Iris pigment epithelial cell (primary cell): ENCODE measurements at regions not wholly inside any gene's neighbourhood (a gene's known extent, or its start where the extent isn't known, plus 50 kb on each side); places are given as distances from the start of the nearest gene placed in this dataset.
"Not testable (repeated sequence)": the region's sequence is repeated elsewhere in the genome, so short reads cannot be mapped to it uniquely, and the experiment has no call there.

Experiments used
- DNase-seq: peaks from one replicate; pipeline ENCODE4 v3.0.0-alpha.2; 2011; ENCODE audit warnings: low read depth

- peak; percentile 15 for DNase-seq
Measured at GRCh38 chr17:51435641-51436091, 175.3 kb downstream of the UTP18 start.

- no peak for DNase-seq
Measured at GRCh38 chr17:51439395-51440229, 179.3 kb downstream of the UTP18 start.

DNA sequence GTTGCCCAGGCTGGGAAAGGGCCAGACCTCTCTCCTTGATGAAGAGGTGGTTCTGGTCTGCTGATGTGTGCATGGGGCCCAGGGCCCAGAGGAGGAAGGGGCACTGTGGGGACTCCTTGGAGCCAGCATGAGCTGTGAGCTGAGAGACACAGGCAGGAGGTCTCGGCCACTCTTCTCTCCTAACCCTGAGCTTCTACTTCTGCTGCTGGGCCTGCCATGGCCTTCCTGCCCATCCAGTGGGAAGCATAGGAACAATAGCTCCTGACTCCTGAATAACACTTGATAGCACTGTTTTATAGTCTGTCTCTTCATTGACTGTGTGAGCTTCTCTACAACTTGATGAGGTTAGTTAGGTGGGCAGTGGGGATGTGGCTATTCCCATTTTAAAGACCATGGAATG lies 181.1 kb downstream of the UTP18 start:
- no peak for DNase-seq

DNA sequence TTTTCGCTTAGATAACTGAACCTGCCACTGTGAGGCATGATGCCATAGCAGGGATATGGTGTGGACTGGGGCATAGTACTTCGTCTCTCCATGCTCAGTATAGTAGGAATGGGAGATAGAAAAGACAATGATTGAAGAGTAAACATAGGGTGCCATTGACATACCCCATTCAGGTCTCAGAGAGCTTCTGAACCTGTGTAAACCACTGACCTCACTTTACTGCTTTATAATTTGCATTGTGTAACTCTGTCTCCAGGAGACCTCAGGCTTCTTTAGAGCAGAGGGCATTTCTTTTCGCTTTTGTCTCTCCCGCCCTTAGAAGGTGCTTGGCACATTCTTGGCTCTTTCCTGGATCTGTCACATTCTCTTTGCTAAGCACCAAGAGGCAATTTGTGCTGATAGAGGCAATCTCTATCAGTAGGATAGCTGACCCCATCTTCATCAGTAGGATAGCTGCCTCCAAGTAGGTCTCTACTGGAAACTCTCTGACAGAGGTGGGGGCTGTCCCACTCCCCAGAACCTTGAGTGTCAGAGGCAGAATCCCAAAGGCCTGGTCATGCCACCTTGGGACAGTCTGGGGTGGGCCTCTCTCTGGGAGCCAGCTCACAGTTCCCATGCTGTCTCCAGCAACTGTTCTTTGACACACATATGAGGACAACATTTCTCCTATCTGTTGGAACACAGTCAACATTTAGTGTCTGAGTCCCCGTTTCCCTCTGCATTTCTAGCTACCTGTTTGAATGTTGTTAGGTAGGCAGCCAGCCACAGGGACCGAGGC lies 181.9 kb downstream of the UTP18 start:
- DNase-seq: no peak

DNA sequence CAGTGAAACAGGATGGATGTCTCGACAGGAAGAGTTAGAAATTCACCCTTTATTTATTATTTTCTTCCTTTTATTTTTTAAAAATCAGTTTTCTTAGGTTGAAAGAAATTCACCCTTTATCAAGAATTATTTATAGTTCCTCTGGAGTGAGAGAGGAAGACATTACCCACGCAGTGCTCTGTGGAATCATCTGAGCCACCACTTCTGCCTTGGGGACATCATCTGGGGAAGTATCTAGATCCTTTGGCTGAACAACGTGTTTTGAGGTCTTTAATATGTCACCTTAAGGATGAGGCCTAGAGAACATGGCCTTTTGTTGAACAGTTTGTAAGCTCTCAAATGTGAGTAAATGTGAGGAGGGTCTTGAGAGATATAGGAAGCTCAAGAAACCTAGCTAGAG lies 183.3 kb downstream of the UTP18 start:
- no peak for DNase-seq

GRCh38 chr17:51445946-51446345 lies 185.6 kb downstream of the UTP18 start:
- no peak for DNase-seq

GRCh38 chr17:51454456-51454978 lies 194.2 kb downstream of the UTP18 start:
- DNase-seq: no peak

DNA sequence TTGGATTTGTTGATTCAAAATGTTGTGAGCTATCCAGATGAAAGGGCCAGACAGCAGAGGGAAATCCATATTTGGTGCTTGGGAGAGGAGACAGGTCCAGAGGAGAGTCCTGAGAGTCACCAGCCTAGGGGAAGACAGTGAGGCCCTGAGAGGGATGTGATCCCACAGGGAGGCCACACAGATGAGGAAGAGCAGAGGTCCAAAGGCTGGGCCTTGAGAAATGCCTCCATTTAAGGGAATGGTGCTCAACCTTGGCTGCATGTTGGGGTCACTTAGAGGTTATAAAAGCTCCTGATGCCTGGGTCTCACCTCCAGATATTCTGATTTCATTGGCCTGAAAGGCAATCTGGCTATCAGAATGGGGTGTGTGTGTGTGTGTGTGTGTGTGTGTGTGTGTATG lies 194.9 kb downstream of the UTP18 start:
- DNase-seq: no peak

DNA sequence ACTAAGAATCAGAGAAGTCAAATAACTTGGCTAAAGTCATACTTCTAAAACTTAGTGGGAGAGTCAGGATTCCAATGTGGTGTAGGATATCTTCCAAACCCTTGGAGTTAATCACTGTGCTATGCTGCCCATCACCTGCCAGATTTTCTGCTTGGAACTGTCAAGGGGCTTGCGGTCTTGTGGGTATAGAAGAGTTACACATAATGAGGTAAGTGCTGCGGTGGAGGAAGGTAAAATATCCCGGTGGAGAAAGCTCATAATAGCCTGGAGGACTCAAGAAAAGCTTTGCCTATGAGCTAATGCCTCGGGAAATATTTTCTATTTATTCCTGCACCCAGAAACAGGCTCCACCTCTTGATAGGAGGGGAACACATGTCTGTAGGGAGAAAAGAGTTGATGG lies 195.6 kb downstream of the UTP18 start:
- no peak for DNase-seq

GRCh38 chr17:51456942-51457341 lies 196.6 kb downstream of the UTP18 start:
- DNase-seq: no peak

GRCh38 chr17:51461578-51462004 lies 201.2 kb downstream of the UTP18 start:
- peak; percentile 31 for DNase-seq

DNA sequence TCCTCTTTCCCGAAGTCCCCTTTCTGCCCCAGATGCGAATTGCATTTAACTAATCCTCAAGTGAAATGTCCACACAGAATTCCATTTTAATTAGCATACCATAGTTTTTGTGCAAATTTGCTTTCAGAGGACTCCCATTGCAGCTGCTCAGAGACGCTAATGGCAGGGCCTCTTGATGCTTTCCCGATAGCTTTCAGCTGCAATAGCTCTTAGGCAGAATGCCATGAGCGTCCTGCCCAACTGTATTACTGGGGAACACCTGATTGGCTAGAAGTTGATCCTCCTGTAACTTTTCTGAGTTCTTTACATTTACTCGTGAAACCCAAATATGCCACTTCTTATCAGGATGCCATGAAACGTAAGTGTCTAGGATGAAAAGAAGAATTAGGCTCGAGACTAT lies 203.0 kb downstream of the UTP18 start:
- DNase-seq: no peak

- no peak for DNase-seq
Measured at GRCh38 chr17:51467336-51467735, 207.0 kb downstream of the UTP18 start.

GRCh38 chr17:51472670-51473205 lies 212.4 kb downstream of the UTP18 start:
- DNase-seq: no peak

- no peak for DNase-seq
Measured at GRCh38 chr17:51474764-51475163, 214.4 kb downstream of the UTP18 start.

GRCh38 chr17:51475730-51476129 lies 215.4 kb downstream of the UTP18 start:
- DNase-seq: no peak

- DNase-seq: no peak
Measured at GRCh38 chr17:51479303-51479702, 219.0 kb downstream of the UTP18 start.

- DNase-seq: no peak
Measured at GRCh38 chr17:51481370-51481769, 221.0 kb downstream of the UTP18 start.

DNA sequence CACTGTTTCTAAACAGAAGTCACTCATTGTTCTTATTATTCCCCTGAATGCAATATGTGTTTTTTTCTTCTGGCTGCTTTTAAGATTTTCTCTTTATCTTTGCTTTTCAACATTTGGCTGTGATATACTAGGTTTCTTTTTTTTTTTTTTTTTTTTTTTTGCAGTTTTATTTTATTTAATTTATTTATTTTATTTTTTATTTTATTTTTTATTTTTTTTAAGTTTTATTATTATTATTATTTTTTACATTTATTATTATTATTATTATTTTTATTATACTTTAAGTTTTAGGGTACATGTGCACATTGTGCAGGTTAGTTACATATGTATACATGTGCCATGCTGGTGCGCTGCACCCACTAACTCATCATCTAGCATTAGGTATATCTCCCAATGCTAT lies 221.9 kb downstream of the UTP18 start:
- not testable (repeated sequence) for DNase-seq

- DNase-seq: no peak
Measured at GRCh38 chr17:51486091-51486490, 225.7 kb downstream of the UTP18 start.

GRCh38 chr17:51486885-51487520 lies 226.7 kb downstream of the UTP18 start:
- no peak for DNase-seq

- DNase-seq: no peak
Measured at GRCh38 chr17:51487947-51488346, 227.6 kb downstream of the UTP18 start.
